ENCODE measurements at regions not wholly inside any gene's neighbourhood (a gene's known extent, or its start where the extent isn't known, plus 50 kb on each side); places are given as distances from the start of the nearest gene placed in this dataset.

GRCh38 chr11:129596351-129596750 lies 219.3 kb upstream of the TMEM45B start:
- no peak overlapping the region for H3K4me2 ChIP-seq (ENCODE audit: insufficient read depth, low read length)
- H3K9ac ChIP-seq (replicated peaks; ENCODE audit: extremely low read depth, insufficient read depth, low read length) = no peak overlapping the region
- POLR2A ChIA-PET = no interaction called here
- CTCF ChIA-PET = no interaction called here
- no peaks in the 10 kb centered on the region for H3K9me3 ChIP-seq (replicated peaks; ENCODE audit: control insufficient read depth, insufficient read depth, low read length)
- no peaks in the 10 kb centered on the region for H3K36me3 ChIP-seq (ENCODE audit: control insufficient read depth in 2 of 2, extremely low read depth in 1 of 2, insufficient read depth in 2 of 2, low read length in 2 of 2)
- H3K27ac ChIP-seq (ENCODE audit: insufficient read depth, low read depth, low read length) = no peak overlapping the region
- no peaks in the 10 kb centered on the region for H3K9me1 ChIP-seq (replicated peaks; ENCODE audit: control insufficient read depth, extremely low read depth, insufficient read depth, low read length)
- no peak overlapping the region for H2AFZ ChIP-seq (ENCODE audit: low read depth, low read length)
- no peaks in the 10 kb centered on the region for H4K20me1 ChIP-seq (replicated peaks; ENCODE audit: control insufficient read depth, extremely low read depth, insufficient read depth, low read length)
- no peaks in the 10 kb centered on the region for H3K27me3 ChIP-seq (ENCODE audit: control insufficient read depth in 2 of 2, insufficient read depth in 2 of 2, low read length in 2 of 2)
- H3K79me2 ChIP-seq (ENCODE audit: control insufficient read depth, insufficient read depth, low read length) = no peaks in the 10 kb centered on the region
- H3K4me3 ChIP-seq (replicated peaks in 1 of 3; ENCODE audit: insufficient read depth in 1 of 3, low read depth in 1 of 3, low read length in 3 of 3) = no peak overlapping the region
- DNase-seq (ENCODE audit: low read depth, low spot score) (no peak), FAIRE-seq (no peak)
- TF ChIP-seq EZH2 (IDR thresholded peaks at IDR 0.05; ENCODE audit: borderline replicate concordance, low read depth, low read length, severe bottlenecking) = no peak
- no peak for TF ChIP-seq POLR2AphosphoS5 (IDR thresholded peaks at IDR 0.05; ENCODE audit: insufficient read depth, low read depth, low read length)
- no peak for TF ChIP-seq CTCF (IDR thresholded peaks at IDR 0.05; ENCODE audit: extremely low read depth in 1 of 2, insufficient read depth in 1 of 2, low read depth in 1 of 2, low read length in 2 of 2)
- TF ChIP-seq GATA2 (IDR thresholded peaks at IDR 0.05; ENCODE audit: insufficient read depth, insufficient read length, low read depth, low read length) = no peak
- TF ChIP-seq POLR2A (IDR thresholded peaks at IDR 0.05; ENCODE audit: low read depth, low read length) = no peak
- TF ChIP-seq MAX (IDR thresholded peaks at IDR 0.05; ENCODE audit: insufficient read depth, insufficient read length) = no peak
- TF ChIP-seq MYC (IDR thresholded peaks at IDR 0.05; ENCODE audit: low read depth, low read length) = no peak
- no peak for TF ChIP-seq FOS (IDR thresholded peaks at IDR 0.05; ENCODE audit: borderline replicate concordance, insufficient read depth, low read length)
- TF ChIP-seq JUN (IDR thresholded peaks at IDR 0.05; ENCODE audit: borderline replicate concordance, insufficient read depth, insufficient read length, low read depth) = no peak
- dilution Hi-C loops (cut with MboI; ENCODE audit: extremely low pct_ligation_motif_present, low sequenced_read_pairs) (no loop called here), intact Hi-C loops (cut with micrococcal nuclease) (no loop called here)
- H3K4me1 ChIP-seq (ENCODE audit: control insufficient read depth, extremely low read depth, insufficient read depth, low read length) = no peaks in the 10 kb centered on the region
- BruUV-seq (replicated peaks) = no TSS peak

Data from endothelial cell of umbilical vein (primary cell).